HCT116 (cell line): ENCODE measurements at regions not wholly inside any gene's neighbourhood (a gene's known extent, or its start where the extent isn't known, plus 50 kb on each side); places are given as distances from the start of the nearest gene placed in this dataset.

ENCODE experiments used
- ATAC-seq: fragments of 200-7000 bp; cut with Tn5 transposase; 2 replicates; pipeline ENCODE4 v1.9.1; 2020; ENCODE audit warnings: mild to moderate bottlenecking, moderate library complexity
- BruUV-seq: library from RNA; stranded (reverse); fragments of 400-500 nt; replicated peaks from 2 replicates; lab custom pipeline; 2021; lab: Mats Ljungman, UMichigan
- CTCF ChIA-PET: fragments of 300-600 bp; sonication (Branson Sonifier 250); formaldehyde crosslinking; loops from one replicate; lab custom pipeline; 2021; ENCODE audit warnings: antibody characterized with exemption; lab: Charles Lee
- POLR2A ChIA-PET: fragments of 300-600, 350-600 bp; sonication (Branson Sonifier 250); formaldehyde crosslinking; loops from one replicate; lab custom pipeline; 2021; ENCODE audit warnings: antibody characterized with exemption; lab: Charles Lee
- RAD21 ChIA-PET, 2 experiments: fragments of 300-600 bp; sonication (Branson Sonifier 250); formaldehyde crosslinking; loops; one replicate each; lab custom pipeline; 2023; ENCODE audit warnings: low total read pairs in 2 of 2; ENCODE audit not compliant: uncharacterized antibody in 2 of 2, unreplicated experiment in 2 of 2, low non-redundant PET in 1 of 2; lab: Charles Lee
- DNase-seq: peaks from one replicate; pipeline ENCODE4 v3.0.0-alpha.2; 2010; ENCODE audit warnings: low read depth, low spot score
- H2AFZ ChIP-seq: fragments of 200-600 bp; shearing (Covaris generic), sonication (generic); 2 replicates; pipeline ENCODE4 v1.6.1; 2017; ENCODE audit warnings: low read depth, mixed run types, mixed read lengths, antibody characterized with exemption, low read length; ENCODE audit not compliant: poor library complexity, severe bottlenecking
- H3K27ac ChIP-seq: 2 replicates; pipeline ENCODE4 v1.5.1; 2012; ENCODE audit warnings: low read depth, low read length
- H3K27me3 ChIP-seq: fragments of 200-600 bp; sonication (generic); 2 replicates; pipeline ENCODE4 v1.6.1; 2016; ENCODE audit warnings: mixed run types, low read length, mixed read lengths; ENCODE audit not compliant: insufficient read depth
- H3K36me3 ChIP-seq, 2 experiments: fragments of 200-500 bp in 1 of 2; fragments of 200-600 bp in 1 of 2; sonication (Bioruptor generic) in 1 of 2; sonication (generic) in 1 of 2; 2 replicates each; pipeline versions ENCODE4 v1.5.1 to v1.6.1; 2014 to 2016; ENCODE audit warnings: low read length in 2 of 2, inconsistent platforms in 1 of 2, mixed read lengths in 1 of 2, mixed run types in 1 of 2; ENCODE audit not compliant: insufficient read depth in 2 of 2, control insufficient read depth in 1 of 2
- H3K4me1 ChIP-seq, 2 experiments: fragments of 200-600 bp in 1 of 2; sonication (generic) in 1 of 2; 2 replicates each; pipeline versions ENCODE4 v1.5.1 to v1.6.1; 2012 to 2017; ENCODE audit warnings: low read length in 2 of 2, inconsistent platforms in 1 of 2, mild to moderate bottlenecking in 1 of 2, mixed read lengths in 1 of 2, mixed run types in 1 of 2, moderate library complexity in 1 of 2; ENCODE audit not compliant: insufficient read depth in 2 of 2, control insufficient read depth in 1 of 2
- H3K4me2 ChIP-seq: fragments of 200-600 bp; sonication (generic); 2 replicates; pipeline ENCODE4 v1.6.1; 2017; ENCODE audit warnings: mixed run types, low read length, mixed read lengths
- H3K4me3 ChIP-seq, 2 experiments: fragments of 200-600 bp in 1 of 2; sonication (generic) in 1 of 2; replicated peaks in 1 of 2; 2 replicates each; pipeline ENCODE4 v1.5.1; 2011 to 2016; ENCODE audit warnings: low read length in 2 of 2, control low read depth in 1 of 2, low read depth in 1 of 2, mild to moderate bottlenecking in 1 of 2, mixed read lengths in 1 of 2, mixed run types in 1 of 2
- H3K79me2 ChIP-seq: fragments of 200-600 bp; sonication (generic); 2 replicates; pipeline ENCODE4 v1.6.1; 2017; ENCODE audit warnings: mild to moderate bottlenecking, mixed run types, low read length, moderate library complexity, mixed read lengths; ENCODE audit not compliant: insufficient read depth
- H3K9ac ChIP-seq: fragments of 200-600 bp; sonication (generic); 2 replicates; pipeline ENCODE4 v1.6.1; 2016; ENCODE audit warnings: low read length, mixed read lengths
- H3K9me2 ChIP-seq: fragments of 200-600 bp; sonication (generic), shearing (Covaris generic); 2 replicates; pipeline ENCODE4 v1.6.1; 2017; ENCODE audit warnings: mixed run types, mild to moderate bottlenecking, moderate library complexity; ENCODE audit not compliant: insufficient read depth
- H3K9me3 ChIP-seq, 2 experiments: fragments of 200-500 bp in 1 of 2; fragments of 200-600 bp in 1 of 2; sonication (Bioruptor generic) in 1 of 2; sonication (generic) in 1 of 2; 2 replicates each; pipeline ENCODE4 v1.6.1; 2014 to 2017; ENCODE audit warnings: low read length in 2 of 2, mixed read lengths in 2 of 2, inconsistent platforms in 1 of 2, low read depth in 1 of 2, mild to moderate bottlenecking in 1 of 2, mixed run types in 1 of 2, moderate library complexity in 1 of 2; ENCODE audit not compliant: control insufficient read depth in 1 of 2, insufficient read depth in 1 of 2
- H4K20me1 ChIP-seq: fragments of 200-600 bp; sonication (generic), shearing (Covaris generic); 2 replicates; pipeline ENCODE4 v1.6.1; 2017; ENCODE audit warnings: mixed run types, mild to moderate bottlenecking, moderate library complexity; ENCODE audit not compliant: insufficient read depth
- CEBPB ChIP-seq: IDR thresholded peaks from 2 replicates; pipeline ENCODE4 v1.6.1; 2012; ENCODE audit warnings: low read depth
- EGR1 ChIP-seq: IDR thresholded peaks from 2 replicates; pipeline ENCODE4 v1.6.1; 2012; ENCODE audit warnings: low read depth
- ELF1 ChIP-seq: IDR thresholded peaks from 2 replicates; pipeline ENCODE4 v1.6.1; 2012; ENCODE audit warnings: low read depth, borderline replicate concordance
- FOSL1 ChIP-seq: IDR thresholded peaks from 2 replicates; pipeline ENCODE4 v1.6.1; 2012; ENCODE audit warnings: low read depth
- JUND ChIP-seq: IDR thresholded peaks from 2 replicates; pipeline ENCODE4 v1.6.1; 2012
- RAD21 ChIP-seq: IDR thresholded peaks from 2 replicates; pipeline ENCODE4 v1.6.1; 2012; ENCODE audit warnings: low read depth, mild to moderate bottlenecking
- SRF ChIP-seq: IDR thresholded peaks from 2 replicates; pipeline ENCODE4 v1.6.1; 2012; ENCODE audit warnings: low read depth
- YY1 ChIP-seq: IDR thresholded peaks from 2 replicates; pipeline ENCODE4 v1.6.1; 2011; ENCODE audit warnings: low read length, low read depth, moderate library complexity, mild to moderate bottlenecking; ENCODE audit not compliant: insufficient replicate concordance; ENCODE audit errors: extremely low read depth
- ZFX ChIP-seq: fragments of 450-650 bp; IDR thresholded peaks from 2 replicates; pipeline ENCODE4 v1.6.1; 2017
- ZNF274 ChIP-seq: fragments of 200-500 bp; sonication (Bioruptor generic); IDR thresholded peaks from 2 replicates; pipeline ENCODE4 v1.6.1; 2014; ENCODE audit warnings: mild to moderate bottlenecking, low read depth, low read length, inconsistent platforms
- intact Hi-C: fragments of 100-400 bp; cut with micrococcal nuclease; formaldehyde crosslinking; loops from 2 replicates; pipeline ENCODE4 v1.10.0; 2022
- TF ChIP-seq, protein P1 (sequence below): IDR thresholded peaks from 2 replicates; pipeline ENCODE4 v1.6.1; 2012; ENCODE audit warnings: low read depth
- TF ChIP-seq, protein P2 (sequence below), 3 experiments: fragments of 200-600 bp in 1 of 3; sonication (generic) in 1 of 3; IDR thresholded peaks in 2 of 3; conservative IDR thresholded peaks in 1 of 3; 2 replicates each; pipeline ENCODE4 v1.5.1; 2012 to 2017; ENCODE audit warnings: low read depth in 2 of 3, low read length in 2 of 3, antibody characterized with exemption in 1 of 3, borderline replicate concordance in 1 of 3, control low read depth in 1 of 3, mild to moderate bottlenecking in 1 of 3, mixed read lengths in 1 of 3, mixed run types in 1 of 3, moderate library complexity in 1 of 3; ENCODE audit not compliant: insufficient read depth in 1 of 3

DNA sequence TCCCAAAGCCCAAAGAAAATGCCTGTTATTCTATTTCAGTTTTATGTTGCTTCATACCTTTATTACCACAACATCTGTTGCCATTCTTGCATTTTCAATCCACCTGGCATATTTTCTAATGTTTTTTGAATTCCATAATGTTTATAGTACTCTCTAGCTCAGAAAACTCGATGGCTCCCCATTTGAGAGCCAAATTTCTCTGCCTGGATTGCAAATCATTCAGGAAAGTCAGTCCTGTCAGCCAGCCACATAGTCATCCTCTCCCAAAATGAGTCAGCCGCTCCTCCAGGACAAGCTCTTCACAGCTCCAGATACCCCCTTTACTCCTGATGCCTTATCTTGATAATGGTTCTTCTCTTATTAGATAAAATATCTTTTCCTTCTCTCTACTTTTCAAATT lies 78.2 kb upstream of the ADCY2 start (continued):
- TF ChIP-seq, protein P1, sequence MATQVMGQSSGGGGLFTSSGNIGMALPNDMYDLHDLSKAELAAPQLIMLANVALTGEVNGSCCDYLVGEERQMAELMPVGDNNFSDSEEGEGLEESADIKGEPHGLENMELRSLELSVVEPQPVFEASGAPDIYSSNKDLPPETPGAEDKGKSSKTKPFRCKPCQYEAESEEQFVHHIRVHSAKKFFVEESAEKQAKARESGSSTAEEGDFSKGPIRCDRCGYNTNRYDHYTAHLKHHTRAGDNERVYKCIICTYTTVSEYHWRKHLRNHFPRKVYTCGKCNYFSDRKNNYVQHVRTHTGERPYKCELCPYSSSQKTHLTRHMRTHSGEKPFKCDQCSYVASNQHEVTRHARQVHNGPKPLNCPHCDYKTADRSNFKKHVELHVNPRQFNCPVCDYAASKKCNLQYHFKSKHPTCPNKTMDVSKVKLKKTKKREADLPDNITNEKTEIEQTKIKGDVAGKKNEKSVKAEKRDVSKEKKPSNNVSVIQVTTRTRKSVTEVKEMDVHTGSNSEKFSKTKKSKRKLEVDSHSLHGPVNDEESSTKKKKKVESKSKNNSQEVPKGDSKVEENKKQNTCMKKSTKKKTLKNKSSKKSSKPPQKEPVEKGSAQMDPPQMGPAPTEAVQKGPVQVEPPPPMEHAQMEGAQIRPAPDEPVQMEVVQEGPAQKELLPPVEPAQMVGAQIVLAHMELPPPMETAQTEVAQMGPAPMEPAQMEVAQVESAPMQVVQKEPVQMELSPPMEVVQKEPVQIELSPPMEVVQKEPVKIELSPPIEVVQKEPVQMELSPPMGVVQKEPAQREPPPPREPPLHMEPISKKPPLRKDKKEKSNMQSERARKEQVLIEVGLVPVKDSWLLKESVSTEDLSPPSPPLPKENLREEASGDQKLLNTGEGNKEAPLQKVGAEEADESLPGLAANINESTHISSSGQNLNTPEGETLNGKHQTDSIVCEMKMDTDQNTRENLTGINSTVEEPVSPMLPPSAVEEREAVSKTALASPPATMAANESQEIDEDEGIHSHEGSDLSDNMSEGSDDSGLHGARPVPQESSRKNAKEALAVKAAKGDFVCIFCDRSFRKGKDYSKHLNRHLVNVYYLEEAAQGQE: no peak
- no peak for TF ChIP-seq CEBPB
- no peak for TF ChIP-seq EGR1
- TF ChIP-seq ZNF274: no peak

DNA sequence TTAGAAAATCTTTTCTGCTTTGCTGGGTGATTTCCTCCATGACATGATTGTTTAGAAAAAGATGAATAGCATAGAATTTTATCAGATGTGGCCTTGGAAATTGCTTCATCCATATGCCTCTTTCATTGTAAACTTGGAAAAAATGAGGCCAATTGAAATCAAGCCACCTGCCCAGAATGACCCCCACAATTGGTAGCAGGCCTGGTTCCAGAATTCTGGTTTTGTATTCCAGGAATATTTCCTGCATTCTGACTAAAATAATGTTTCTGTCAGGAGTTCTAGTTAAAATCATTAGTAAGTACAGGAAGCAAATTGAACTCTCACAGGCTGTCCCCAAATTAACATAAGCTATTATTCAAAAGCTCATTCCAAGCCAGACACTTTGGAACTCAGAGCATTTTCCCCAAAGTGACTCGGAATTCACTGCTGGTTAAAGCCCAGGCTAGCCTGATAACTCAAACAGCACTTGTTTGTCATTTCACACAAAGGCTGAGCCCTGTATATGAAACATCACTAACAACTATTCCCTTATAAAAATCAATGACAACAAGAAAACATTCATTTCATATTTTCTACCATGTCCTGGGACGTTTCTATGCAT lies 75.1 kb upstream of the ADCY2 start:
- H3K9me2 ChIP-seq: no peaks in the 10 kb centered on the region
- H4K20me1 ChIP-seq: no peaks in the 10 kb centered on the region
- CTCF ChIA-PET: no interaction called here
- H3K79me2 ChIP-seq: no peaks in the 10 kb centered on the region
- H3K9ac ChIP-seq: no peak overlapping the region
- DNase-seq: no peak
- no peak for ATAC-seq
- no peak overlapping the region for H2AFZ ChIP-seq
- H3K4me1 ChIP-seq: no peaks in the 10 kb centered on the region
- RAD21 ChIA-PET: no interaction called here
- intact Hi-C loops: no loop called here
- H3K4me2 ChIP-seq: no peak overlapping the region
- H3K4me3 ChIP-seq: no peak overlapping the region
- no TSS peak for BruUV-seq
- H3K27ac ChIP-seq: no peak overlapping the region
- H3K9me3 ChIP-seq: peaks cover 4 to 17% of the 10 kb centered on the region in 2 experiments; a peak in 2 of 4 replicates
- POLR2A ChIA-PET: no interaction called here
- H3K27me3 ChIP-seq: no peaks in the 10 kb centered on the region
- H3K36me3 ChIP-seq: no peaks in the 10 kb centered on the region
- TF ChIP-seq SRF: no peak
- TF ChIP-seq ELF1: no peak
- no peak for TF ChIP-seq RAD21
- TF ChIP-seq JUND: no peak
- no peak for TF ChIP-seq ZFX
- TF ChIP-seq FOSL1: no peak
- no peak for TF ChIP-seq YY1
- TF ChIP-seq, protein P2, sequence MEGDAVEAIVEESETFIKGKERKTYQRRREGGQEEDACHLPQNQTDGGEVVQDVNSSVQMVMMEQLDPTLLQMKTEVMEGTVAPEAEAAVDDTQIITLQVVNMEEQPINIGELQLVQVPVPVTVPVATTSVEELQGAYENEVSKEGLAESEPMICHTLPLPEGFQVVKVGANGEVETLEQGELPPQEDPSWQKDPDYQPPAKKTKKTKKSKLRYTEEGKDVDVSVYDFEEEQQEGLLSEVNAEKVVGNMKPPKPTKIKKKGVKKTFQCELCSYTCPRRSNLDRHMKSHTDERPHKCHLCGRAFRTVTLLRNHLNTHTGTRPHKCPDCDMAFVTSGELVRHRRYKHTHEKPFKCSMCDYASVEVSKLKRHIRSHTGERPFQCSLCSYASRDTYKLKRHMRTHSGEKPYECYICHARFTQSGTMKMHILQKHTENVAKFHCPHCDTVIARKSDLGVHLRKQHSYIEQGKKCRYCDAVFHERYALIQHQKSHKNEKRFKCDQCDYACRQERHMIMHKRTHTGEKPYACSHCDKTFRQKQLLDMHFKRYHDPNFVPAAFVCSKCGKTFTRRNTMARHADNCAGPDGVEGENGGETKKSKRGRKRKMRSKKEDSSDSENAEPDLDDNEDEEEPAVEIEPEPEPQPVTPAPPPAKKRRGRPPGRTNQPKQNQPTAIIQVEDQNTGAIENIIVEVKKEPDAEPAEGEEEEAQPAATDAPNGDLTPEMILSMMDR (IDR thresholded peaks at IDR 0.05 in 2 of 3, conservative IDR thresholded peaks at IDR 0.05 in 1 of 3; ENCODE audit: borderline replicate concordance in 1 of 3, insufficient read depth in 1 of 3, low read depth in 2 of 3, low read length in 2 of 3): no peak
- TF ChIP-seq, all 23 proteins: peak for 0
